ENCODE measurements at regions not wholly inside any gene's neighbourhood (a gene's known extent, or its start where the extent isn't known, plus 50 kb on each side); places are given as distances from the start of the nearest gene placed in this dataset.

GRCh38 chr5:96483878-96484277 lies 50.8 kb upstream of the PCSK1 start:
- peaks cover 10% of the 10 kb centered on the region; the same call in 1 of the 3 replicates for H3K4me1 ChIP-seq
- H3K27ac ChIP-seq = no peak overlapping the region
- FAIRE-seq (no peak), ATAC-seq (peak; percentile 50 to 73; a peak in 4 of 6 replicates), DNase-seq (ENCODE audit: low read depth in 1 of 2, low spot score in 1 of 2) (peak in 1 of 2 experiments; percentile 42)
- no peak for TF ChIP-seq BCL3 (IDR thresholded peaks at IDR 0.05)
- TF ChIP-seq SREBF2 (IDR thresholded peaks at IDR 0.05) = no peak
- no peak for TF ChIP-seq POLR2A (IDR thresholded peaks at IDR 0.05; ENCODE audit: low read length)
- no peak for TF ChIP-seq CEBPB (IDR thresholded peaks at IDR 0.05)
- TF ChIP-seq HOXA7 (CRISPR knock-in tag; IDR thresholded peaks at IDR 0.05) = no peak
- no peak for TF ChIP-seq JUNB (IDR thresholded peaks at IDR 0.05)
- TF ChIP-seq ZFP36 (IDR thresholded peaks at IDR 0.05; ENCODE audit: borderline replicate concordance, partially characterized antibody) = no peak
- TF ChIP-seq HDAC2 (IDR thresholded peaks at IDR 0.05) = no peak
- TF ChIP-seq MAFK (IDR thresholded peaks at IDR 0.05; ENCODE audit: partially characterized antibody) = no peak
- TF ChIP-seq EHMT2 (IDR thresholded peaks at IDR 0.05; ENCODE audit: low read depth) = peak; percentile 84
- no peak for TF ChIP-seq ELK1 (IDR thresholded peaks at IDR 0.05; ENCODE audit: low read depth, low read length)
- no peak for TF ChIP-seq CHD2 (IDR thresholded peaks at IDR 0.05; ENCODE audit: low read length, partially characterized antibody)
- no peak for TF ChIP-seq SMC3 (IDR thresholded peaks at IDR 0.05)
- no peak for TF ChIP-seq NPAS2 (CRISPR knock-in tag; IDR thresholded peaks at IDR 0.05; ENCODE audit: borderline replicate concordance)
- peak; percentile 94 for TF ChIP-seq REST (IDR thresholded peaks at IDR 0.05)
- WGBS (ENCODE audit: missing lambda C conversion rate) = 14% methylated on average over 2 of the region's 2 CpGs
- CTCF ChIA-PET = interaction anchor here (0.9 to 1.9 kb wide), 4 partner anchors 36 to 139 kb away, joined by 3 to 7 read pairs (median 4); no protein-coding TSS in a partner anchor
- H3K4me2 ChIP-seq = no peak overlapping the region
- POLR2A ChIA-PET = no interaction called here
- H3K9me3 ChIP-seq = no peaks in the 10 kb centered on the region
- H3K4me3 ChIP-seq = no peak overlapping the region

- FAIRE-seq (peak; percentile 76), ATAC-seq (no peak), DNase-seq (ENCODE audit: low read depth in 1 of 2, low spot score in 1 of 2) (no peak)
- peaks cover 19% of the 10 kb centered on the region; the same call in 2 of the 3 replicates for H3K4me1 ChIP-seq
- TF ChIP-seq RCOR1 (IDR thresholded peaks at IDR 0.05; ENCODE audit: low read depth, low read length) = no peak
- no peak for TF ChIP-seq RNF2 (IDR thresholded peaks at IDR 0.05; ENCODE audit: borderline replicate concordance, low read depth)
- TF ChIP-seq HOXB13 (CRISPR knock-in tag; IDR thresholded peaks at IDR 0.05; ENCODE audit: low read depth) = no peak
- no peak for TF ChIP-seq MAZ (IDR thresholded peaks at IDR 0.05; ENCODE audit: borderline replicate concordance, low read depth, low read length)
- no peak for TF ChIP-seq PBX3 (IDR thresholded peaks at IDR 0.05)
- TF ChIP-seq REST (IDR thresholded peaks at IDR 0.05) = no peak
- TF ChIP-seq E2F6 (IDR thresholded peaks at IDR 0.05; ENCODE audit: borderline replicate concordance, low read depth) = no peak
- TF ChIP-seq PHF8 (IDR thresholded peaks at IDR 0.05; ENCODE audit: borderline replicate concordance, low read depth) = no peak
- no peak for TF ChIP-seq BHLHE40 (IDR thresholded peaks at IDR 0.05; ENCODE audit: low read depth, low read length)
- no peak for TF ChIP-seq SREBF2 (IDR thresholded peaks at IDR 0.05)
- TF ChIP-seq MAX (IDR thresholded peaks at IDR 0.05) = no peak
- no peak for TF ChIP-seq MYC (IDR thresholded peaks at IDR 0.05; ENCODE audit: borderline replicate concordance, low read length)
- TF ChIP-seq NR3C1 (IDR thresholded peaks at IDR 0.05) = no peak
- TF ChIP-seq HOXA7 (CRISPR knock-in tag; IDR thresholded peaks at IDR 0.05) = no peak
- TF ChIP-seq ZFP36 (IDR thresholded peaks at IDR 0.05; ENCODE audit: borderline replicate concordance, partially characterized antibody) = no peak
- H3K4me2 ChIP-seq = peak overlapping the region; percentile 26; the same call in 2 of the 3 replicates
- no peaks in the 10 kb centered on the region for H3K9me3 ChIP-seq
- no peak overlapping the region for H3K4me3 ChIP-seq
- 20% methylated on average over 1 of the region's 1 CpG for WGBS (ENCODE audit: missing lambda C conversion rate)
- no peak overlapping the region for H3K27ac ChIP-seq
- CTCF ChIA-PET = interaction anchor here (0.7 kb wide), 1 partner anchor 1018 kb away, joined by 3 read pairs; no protein-coding TSS in a partner anchor
- POLR2A ChIA-PET = no interaction called here
Measured at GRCh38 chr5:96487859-96488258, 54.8 kb upstream of the PCSK1 start.
